ENCODE measurements at regions not wholly inside any gene's neighbourhood (a gene's known extent, or its start where the extent isn't known, plus 50 kb on each side); places are given as distances from the start of the nearest gene placed in this dataset.

DNA sequence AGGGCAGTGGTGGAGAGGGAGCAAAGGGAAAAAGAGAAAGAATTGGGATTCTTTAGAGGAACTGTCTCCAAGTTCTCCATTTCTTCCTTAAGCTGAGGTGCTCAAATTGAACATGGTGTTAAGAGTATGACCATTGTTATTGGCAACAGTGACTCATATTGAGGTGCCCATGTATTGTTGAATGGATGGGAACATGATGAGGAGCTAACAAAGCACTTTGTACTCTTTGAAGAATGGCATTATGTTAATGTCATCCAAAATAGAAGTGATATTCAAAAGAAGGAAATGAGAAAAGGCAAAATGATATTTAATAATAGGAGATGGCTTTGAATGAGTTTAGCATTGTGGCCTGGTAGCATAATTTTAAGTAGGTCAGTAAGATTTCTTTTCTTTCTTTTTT, 261.1 kb downstream of the QKI start:
- TF ChIP-seq, protein P1, sequence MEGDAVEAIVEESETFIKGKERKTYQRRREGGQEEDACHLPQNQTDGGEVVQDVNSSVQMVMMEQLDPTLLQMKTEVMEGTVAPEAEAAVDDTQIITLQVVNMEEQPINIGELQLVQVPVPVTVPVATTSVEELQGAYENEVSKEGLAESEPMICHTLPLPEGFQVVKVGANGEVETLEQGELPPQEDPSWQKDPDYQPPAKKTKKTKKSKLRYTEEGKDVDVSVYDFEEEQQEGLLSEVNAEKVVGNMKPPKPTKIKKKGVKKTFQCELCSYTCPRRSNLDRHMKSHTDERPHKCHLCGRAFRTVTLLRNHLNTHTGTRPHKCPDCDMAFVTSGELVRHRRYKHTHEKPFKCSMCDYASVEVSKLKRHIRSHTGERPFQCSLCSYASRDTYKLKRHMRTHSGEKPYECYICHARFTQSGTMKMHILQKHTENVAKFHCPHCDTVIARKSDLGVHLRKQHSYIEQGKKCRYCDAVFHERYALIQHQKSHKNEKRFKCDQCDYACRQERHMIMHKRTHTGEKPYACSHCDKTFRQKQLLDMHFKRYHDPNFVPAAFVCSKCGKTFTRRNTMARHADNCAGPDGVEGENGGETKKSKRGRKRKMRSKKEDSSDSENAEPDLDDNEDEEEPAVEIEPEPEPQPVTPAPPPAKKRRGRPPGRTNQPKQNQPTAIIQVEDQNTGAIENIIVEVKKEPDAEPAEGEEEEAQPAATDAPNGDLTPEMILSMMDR (IDR thresholded peaks at IDR 0.05 in 4 of 5, conservative IDR thresholded peaks at IDR 0.05 in 1 of 5): no peak
- TF ChIP-seq POLR2A (IDR thresholded peaks at IDR 0.05): no peak

All from gastrocnemius medialis (tissue), 4 donors.